Prostate gland (tissue), 2 donors: ENCODE measurements at regions not wholly inside any gene's neighbourhood (a gene's known extent, or its start where the extent isn't known, plus 50 kb on each side); places are given as distances from the start of the nearest gene placed in this dataset.

ENCODE experiments used
- DNase-seq: peaks from one replicate; pipeline ENCODE4 v3.0.0-alpha.2; 2019; ENCODE audit warnings: low spot score
- H3K27ac ChIP-seq, 2 donors: fragments of 200-600 bp; sonication (generic); 2 replicates each; pipeline ENCODE4 v1.5.1; 2017 to 2019
- H3K27me3 ChIP-seq: fragments of 200-600 bp; sonication (generic); replicated peaks from 2 replicates; pipeline ENCODE4 v1.5.1; 2019; ENCODE audit not compliant: insufficient read depth
- H3K36me3 ChIP-seq, 2 donors: fragments of 200-600 bp; sonication (generic); 1 replicate in 1 of 2; 2 replicates in 1 of 2; pipeline versions ENCODE4 v1.5.1 to v1.8.1; 2017 to 2019
- H3K4me1 ChIP-seq: fragments of 200-600 bp; sonication (generic); replicated peaks from 2 replicates; pipeline ENCODE4 v1.5.1; 2019
- H3K4me3 ChIP-seq, 2 donors: fragments of 200-600 bp; sonication (generic); 2 replicates each; pipeline ENCODE4 v1.5.1; 2017 to 2019
- H3K9me3 ChIP-seq: fragments of 200-600 bp; sonication (generic); 2 replicates; pipeline ENCODE4 v1.5.1; 2017
- POLR2A ChIP-seq: fragments of 450-650 bp; IDR thresholded peaks from one replicate; pipeline ENCODE4 v1.6.1; 2016; ENCODE audit warnings: antibody characterized with exemption, mild to moderate bottlenecking
- POLR2AphosphoS5 ChIP-seq: sonication (generic); formaldehyde crosslinking; IDR thresholded peaks from one replicate; pipeline ENCODE4 v1.6.1; 2017; ENCODE audit warnings: antibody characterized with exemption
- WGBS: methylation state at CpG from one replicate; pipeline ENCODE4 v1.1.5; 2018; 5-methylcytosine and 5-hydroxymethylcytosine counted together
- intact Hi-C: fragments of 100-400 bp; cut with DNase I; formaldehyde crosslinking; loops from one replicate; pipeline ENCODE4 v1.14.2; 2022
- TF ChIP-seq, protein P1 (sequence below), 4 experiments: fragments of 200-600 bp in 2 of 4; fragments of 450-650 bp in 2 of 4; sonication (generic) in 2 of 4; IDR thresholded peaks; 1 replicate in 3 of 4; 2 replicates in 1 of 4; pipeline ENCODE4 v1.5.1; 2016 to 2019; ENCODE audit warnings: antibody characterized with exemption in 4 of 4, mild to moderate bottlenecking in 2 of 4, moderate library complexity in 2 of 4

DNA sequence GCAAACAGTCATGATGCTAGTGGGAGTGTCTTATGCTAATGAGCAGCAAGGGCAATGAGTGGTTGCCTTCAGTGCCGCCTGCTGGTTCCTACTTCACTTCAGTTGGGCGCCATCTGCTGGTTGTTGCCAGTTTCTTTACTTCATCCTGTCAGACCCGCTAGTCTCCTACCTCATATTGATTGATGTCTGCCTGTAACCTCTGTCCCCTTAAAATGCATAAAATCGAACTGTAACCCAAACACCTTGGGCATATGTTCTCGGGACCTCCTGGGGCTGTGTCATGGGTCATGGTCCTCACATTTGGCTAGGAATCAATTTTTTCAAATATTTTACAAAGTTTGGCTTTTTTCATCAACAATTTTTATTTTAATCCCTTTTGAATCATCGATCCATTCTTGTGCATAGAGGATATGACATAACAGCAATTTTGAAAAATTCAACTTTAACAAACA lies 62.8 kb upstream of the C7orf33 start:
- Histone ChIP-seq H3K27me3 (no peaks in the 10 kb centered on the region), H3K4me1 (no peaks in the 10 kb centered on the region), H3K9me3 (no peaks in the 10 kb centered on the region), H3K27ac (no peak overlapping the region), H3K36me3 (no peaks in the 10 kb centered on the region), H3K4me3 (no peak overlapping the region)
- 67% methylated on average over 6 of the region's 6 CpGs for WGBS
- peak; percentile 63 for DNase-seq
- TF ChIP-seq, protein P1, sequence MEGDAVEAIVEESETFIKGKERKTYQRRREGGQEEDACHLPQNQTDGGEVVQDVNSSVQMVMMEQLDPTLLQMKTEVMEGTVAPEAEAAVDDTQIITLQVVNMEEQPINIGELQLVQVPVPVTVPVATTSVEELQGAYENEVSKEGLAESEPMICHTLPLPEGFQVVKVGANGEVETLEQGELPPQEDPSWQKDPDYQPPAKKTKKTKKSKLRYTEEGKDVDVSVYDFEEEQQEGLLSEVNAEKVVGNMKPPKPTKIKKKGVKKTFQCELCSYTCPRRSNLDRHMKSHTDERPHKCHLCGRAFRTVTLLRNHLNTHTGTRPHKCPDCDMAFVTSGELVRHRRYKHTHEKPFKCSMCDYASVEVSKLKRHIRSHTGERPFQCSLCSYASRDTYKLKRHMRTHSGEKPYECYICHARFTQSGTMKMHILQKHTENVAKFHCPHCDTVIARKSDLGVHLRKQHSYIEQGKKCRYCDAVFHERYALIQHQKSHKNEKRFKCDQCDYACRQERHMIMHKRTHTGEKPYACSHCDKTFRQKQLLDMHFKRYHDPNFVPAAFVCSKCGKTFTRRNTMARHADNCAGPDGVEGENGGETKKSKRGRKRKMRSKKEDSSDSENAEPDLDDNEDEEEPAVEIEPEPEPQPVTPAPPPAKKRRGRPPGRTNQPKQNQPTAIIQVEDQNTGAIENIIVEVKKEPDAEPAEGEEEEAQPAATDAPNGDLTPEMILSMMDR (IDR thresholded peaks at IDR 0.05) = peak; percentile 20 to 53 (median 44)
- no peak for TF ChIP-seq POLR2AphosphoS5
- TF ChIP-seq POLR2A = no peak
- intact Hi-C loops = no loop called here

DNA sequence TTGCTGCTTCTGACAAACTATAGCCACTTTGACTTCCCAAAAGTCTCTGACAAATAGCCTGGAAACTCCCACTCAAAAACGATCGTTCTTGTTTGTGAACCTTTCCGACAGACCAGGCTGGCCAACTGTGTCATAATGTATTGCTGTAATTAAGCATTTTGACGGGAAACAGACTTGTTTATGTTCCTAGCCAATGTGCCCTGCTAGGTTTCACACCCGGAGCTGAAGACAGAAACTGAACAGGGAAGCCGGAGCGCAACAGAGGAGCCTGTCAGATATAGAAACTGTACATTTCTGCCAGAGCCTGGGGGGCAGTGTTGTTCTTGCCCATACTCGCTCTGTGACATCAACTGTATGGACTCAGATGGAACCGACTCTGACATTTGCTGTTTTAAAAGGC lies 55.3 kb upstream of the C7orf33 start:
- no peak for DNase-seq
- no peak for TF ChIP-seq POLR2AphosphoS5
- TF ChIP-seq POLR2A = no peak
- TF ChIP-seq, protein P1 (IDR thresholded peaks at IDR 0.05) = no peak
- intact Hi-C loops = no loop called here
- Histone ChIP-seq H3K27ac (no peak overlapping the region), H3K27me3 (no peaks in the 10 kb centered on the region), H3K36me3 (no peaks in the 10 kb centered on the region), H3K4me1 (no peaks in the 10 kb centered on the region), H3K9me3 (no peaks in the 10 kb centered on the region), H3K4me3 (no peak overlapping the region)
- WGBS = 21% methylated on average over 9 of the region's 9 CpGs

DNA sequence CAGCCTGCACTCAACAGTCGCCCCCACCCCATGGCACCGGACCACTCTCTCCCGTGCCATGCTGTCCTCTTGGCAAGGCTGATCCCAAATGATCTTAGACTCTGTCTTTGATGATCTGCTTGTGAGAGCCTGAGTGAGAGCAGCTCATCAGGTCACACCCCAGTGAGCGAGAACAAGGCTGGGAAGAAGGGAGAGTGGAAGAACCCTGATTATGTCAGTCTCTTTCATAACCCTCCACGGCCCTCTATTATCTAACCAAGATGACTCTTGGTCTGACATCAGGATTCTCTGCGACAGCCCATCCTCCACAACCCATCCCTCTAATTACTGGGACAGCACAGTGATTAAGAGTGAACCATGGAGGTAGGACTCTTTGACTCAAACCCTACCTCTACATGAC lies 53.1 kb upstream of the C7orf33 start:
- Histone ChIP-seq H3K4me1 (no peaks in the 10 kb centered on the region), H3K36me3 (no peaks in the 10 kb centered on the region), H3K4me3 (no peak overlapping the region), H3K27me3 (no peaks in the 10 kb centered on the region), H3K9me3 (no peaks in the 10 kb centered on the region), H3K27ac (no peak overlapping the region)
- no peak for DNase-seq
- intact Hi-C loops = no loop called here
- TF ChIP-seq POLR2AphosphoS5 = no peak
- 82% methylated on average over 6 of the region's 6 CpGs for WGBS

DNA sequence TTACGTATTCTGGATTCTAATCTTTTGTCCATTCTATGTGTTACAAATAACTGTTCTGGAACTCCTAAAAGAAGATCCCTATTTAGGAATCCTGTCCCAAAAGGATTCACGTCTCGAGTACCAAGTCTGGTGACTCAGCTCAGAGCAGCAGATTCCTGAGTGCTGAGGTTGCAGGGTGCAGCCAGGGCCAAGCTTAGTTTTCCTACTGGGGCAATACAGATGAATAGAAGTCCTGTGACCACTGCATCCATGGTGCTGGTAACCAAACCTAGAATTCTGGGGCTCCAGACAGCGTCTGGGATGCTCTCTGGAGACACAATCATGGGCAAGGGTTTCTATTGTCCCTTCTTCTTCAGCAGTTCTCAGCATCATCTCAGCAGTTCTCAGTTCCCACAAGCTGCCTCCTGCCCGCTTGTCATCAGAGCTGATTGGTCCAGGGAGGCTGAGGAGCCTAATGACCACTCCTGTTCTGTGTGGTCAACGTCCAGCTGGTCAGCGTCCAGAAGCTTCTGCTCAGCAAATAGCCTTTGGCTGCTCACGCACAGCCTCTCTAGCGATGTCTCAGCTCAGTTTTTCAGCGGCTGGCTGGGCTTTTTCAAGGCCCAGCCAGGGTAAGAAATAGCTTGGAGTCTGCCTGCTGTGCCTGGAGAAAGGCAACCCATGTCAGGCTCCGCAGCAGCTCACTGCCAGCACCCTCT lies 50.4 kb upstream of the C7orf33 start:
- Histone ChIP-seq H3K27ac (no peak overlapping the region), H3K4me1 (no peaks in the 10 kb centered on the region), H3K4me3 (no peak overlapping the region), H3K36me3 (no peaks in the 10 kb centered on the region), H3K9me3 (no peaks in the 10 kb centered on the region), H3K27me3 (no peaks in the 10 kb centered on the region)
- no peak for DNase-seq
- TF ChIP-seq, protein P1 (IDR thresholded peaks at IDR 0.05) = no peak
- TF ChIP-seq POLR2AphosphoS5 (no peak), POLR2A (no peak)
- intact Hi-C loops = no loop called here
- 72% methylated on average over 11 of the region's 11 CpGs for WGBS
